ENCODE measurements at regions not wholly inside any gene's neighbourhood (a gene's known extent, or its start where the extent isn't known, plus 50 kb on each side); places are given as distances from the start of the nearest gene placed in this dataset.

DNA sequence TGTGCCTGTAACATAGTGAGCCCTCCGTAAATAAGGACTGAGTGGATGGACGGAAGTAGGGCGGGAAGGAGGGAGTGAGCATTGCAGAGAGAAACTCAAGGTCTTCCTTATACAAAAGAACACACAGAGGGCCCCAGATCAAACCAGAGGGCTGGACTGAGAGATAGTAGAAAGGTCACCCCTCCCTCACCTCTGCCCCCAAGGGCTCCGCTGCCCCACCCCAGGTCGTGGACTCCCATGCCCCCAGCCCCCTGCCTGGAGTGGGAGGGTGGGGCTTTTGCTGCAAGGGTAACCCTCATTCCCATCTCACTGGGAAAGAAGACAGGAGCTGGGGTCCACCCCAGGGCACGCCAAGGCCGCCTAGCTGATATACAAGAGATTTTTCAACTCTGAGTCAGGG lies 157.0 kb downstream of the MN1 start:
- WGBS, result 66% methylated on average over 4 of the region's 7 CpGs

GRCh38 chr22:27647540-27647939 lies 154.0 kb downstream of the MN1 start:
- no peak overlapping the region for H3K9ac ChIP-seq (ENCODE audit: low read length)
- H2BK12ac ChIP-seq (ENCODE audit: low read length in 2 of 2), result no peak overlapping the region
- H3K9me3 ChIP-seq (ENCODE audit: control insufficient read depth, low read length), result peaks cover 4% of the 10 kb centered on the region
- H3K36me3 ChIP-seq (ENCODE audit: control insufficient read depth in 1 of 2, insufficient read depth in 2 of 2, low read depth in 1 of 2, low read length in 2 of 2), result no peaks in the 10 kb centered on the region
- H2AFZ ChIP-seq (ENCODE audit: low read depth, low read length), result no peak overlapping the region
- H4K8ac ChIP-seq (ENCODE audit: low read length), result no peak overlapping the region
- no peak overlapping the region for H3K27ac ChIP-seq (ENCODE audit: low read length, poor library complexity, severe bottlenecking)
- no peaks in the 10 kb centered on the region for H3K79me1 ChIP-seq (replicated peaks; ENCODE audit: low read length, poor library complexity, severe bottlenecking)
- no peak overlapping the region for H4K91ac ChIP-seq (ENCODE audit: low read length)
- H3K4me1 ChIP-seq (ENCODE audit: control insufficient read depth, insufficient read depth, low read depth, low read length), result peaks cover 6% of the 10 kb centered on the region
- H3K4me3 ChIP-seq (ENCODE audit: insufficient read depth in 1 of 2, low read depth in 1 of 2, low read length in 2 of 2), result no peak overlapping the region
- 86% methylated on average over 2 of the region's 3 CpGs for WGBS
- H2BK5ac ChIP-seq (ENCODE audit: low read depth, low read length, poor library complexity, severe bottlenecking), result no peak overlapping the region
- peaks cover 4 to 30% of the 10 kb centered on the region in 2 experiments for H3K27me3 ChIP-seq (ENCODE audit: control insufficient read depth in 1 of 2, insufficient read depth in 1 of 2, low read length in 2 of 2)
- H2BK120ac ChIP-seq (ENCODE audit: low read depth, low read length), result no peak overlapping the region
- H2BK15ac ChIP-seq (ENCODE audit: low read depth, poor library complexity, severe bottlenecking), result no peak overlapping the region
- no peak overlapping the region for H3K4ac ChIP-seq (ENCODE audit: low read depth in 1 of 2, low read length in 2 of 2)
- no peak overlapping the region for H3K14ac ChIP-seq (ENCODE audit: low read length in 2 of 2)
- no peak overlapping the region for H3K23ac ChIP-seq (ENCODE audit: low read length in 2 of 2)
- DNase-seq, result no peak
- no peak overlapping the region for H3K18ac ChIP-seq (ENCODE audit: low read depth in 1 of 2, low read length in 2 of 2)
- no peak overlapping the region for H3K4me2 ChIP-seq (ENCODE audit: low read length, poor library complexity, severe bottlenecking)
- no peak overlapping the region for H2AK5ac ChIP-seq (ENCODE audit: low read length, severe bottlenecking)

More for the DNA sequence above, 157.0 kb downstream of the MN1 start:
- Histone ChIP-seq H3K27ac (ENCODE audit: low read length, poor library complexity, severe bottlenecking) (no peak overlapping the region), H3K9ac (ENCODE audit: low read length) (no peak overlapping the region), H2BK5ac (ENCODE audit: low read depth, low read length, poor library complexity, severe bottlenecking) (no peak overlapping the region), H4K8ac (ENCODE audit: low read length) (no peak overlapping the region), H3K79me1 (replicated peaks; ENCODE audit: low read length, poor library complexity, severe bottlenecking) (no peaks in the 10 kb centered on the region), H3K4me2 (ENCODE audit: low read length, poor library complexity, severe bottlenecking) (no peak overlapping the region), H2BK12ac (ENCODE audit: low read length in 2 of 2) (no peak overlapping the region), H3K9me3 (ENCODE audit: control insufficient read depth, low read length) (peaks cover 4% of the 10 kb centered on the region), H3K18ac (ENCODE audit: low read depth in 1 of 2, low read length in 2 of 2) (no peak overlapping the region), H3K14ac (ENCODE audit: low read length in 2 of 2) (no peak overlapping the region), H3K4me3 (ENCODE audit: insufficient read depth in 1 of 2, low read depth in 1 of 2, low read length in 2 of 2) (no peak overlapping the region), H3K36me3 (ENCODE audit: control insufficient read depth in 1 of 2, insufficient read depth in 2 of 2, low read depth in 1 of 2, low read length in 2 of 2) (no peaks in the 10 kb centered on the region), H2AFZ (ENCODE audit: low read depth, low read length) (no peak overlapping the region), H3K23ac (ENCODE audit: low read length in 2 of 2) (no peak overlapping the region), H3K27me3 (ENCODE audit: control insufficient read depth in 1 of 2, insufficient read depth in 1 of 2, low read length in 2 of 2) (peaks cover 4 to 30% of the 10 kb centered on the region in 2 experiments), H3K4me1 (ENCODE audit: control insufficient read depth, insufficient read depth, low read depth, low read length) (peaks cover 7% of the 10 kb centered on the region), H2BK15ac (ENCODE audit: low read depth, poor library complexity, severe bottlenecking) (no peak overlapping the region), H4K91ac (ENCODE audit: low read length) (no peak overlapping the region), H3K4ac (ENCODE audit: low read depth in 1 of 2, low read length in 2 of 2) (no peak overlapping the region), H2AK5ac (ENCODE audit: low read length, severe bottlenecking) (no peak overlapping the region), H2BK120ac (ENCODE audit: low read depth, low read length) (no peak overlapping the region)
- no peak for DNase-seq

- no peak overlapping the region for H2BK15ac ChIP-seq (ENCODE audit: low read depth, poor library complexity, severe bottlenecking)
These were observed 153.5 kb downstream of the MN1 start for GRCh38 chr22:27648074-27648473.

DNA sequence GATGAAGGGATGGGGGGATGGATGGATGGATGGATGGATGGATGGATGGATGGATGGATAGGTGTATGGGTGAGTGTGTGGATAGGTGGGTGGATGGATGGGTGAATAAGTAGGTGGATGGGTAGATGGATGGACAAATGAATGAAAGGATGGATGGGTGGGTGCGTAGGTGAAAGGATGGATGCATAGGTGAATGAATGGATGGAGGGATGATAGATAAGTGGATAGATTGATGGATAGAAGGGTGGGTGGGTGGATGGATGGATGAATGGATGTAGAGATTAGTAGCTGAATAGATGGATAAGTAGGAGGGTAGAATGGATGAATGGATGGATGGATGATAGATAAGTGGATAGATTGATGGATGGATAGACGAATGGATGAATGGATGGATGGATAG lies 152.7 kb downstream of the MN1 start:
- Histone ChIP-seq H2AK5ac (ENCODE audit: low read length, severe bottlenecking) (no peak overlapping the region), H4K8ac (ENCODE audit: low read length) (no peak overlapping the region), H2BK15ac (ENCODE audit: low read depth, poor library complexity, severe bottlenecking) (no peak overlapping the region), H2BK5ac (ENCODE audit: low read depth, low read length, poor library complexity, severe bottlenecking) (no peak overlapping the region), H3K9ac (ENCODE audit: low read length) (no peak overlapping the region), H3K4me2 (ENCODE audit: low read length, poor library complexity, severe bottlenecking) (no peak overlapping the region), H2AFZ (ENCODE audit: low read depth, low read length) (no peak overlapping the region), H3K18ac (ENCODE audit: low read depth in 1 of 2, low read length in 2 of 2) (no peak overlapping the region), H3K79me1 (replicated peaks; ENCODE audit: low read length, poor library complexity, severe bottlenecking) (no peaks in the 10 kb centered on the region), H3K4me3 (ENCODE audit: insufficient read depth in 1 of 2, low read depth in 1 of 2, low read length in 2 of 2) (no peak overlapping the region), H3K36me3 (ENCODE audit: control insufficient read depth in 1 of 2, insufficient read depth in 2 of 2, low read depth in 1 of 2, low read length in 2 of 2) (no peaks in the 10 kb centered on the region), H4K91ac (ENCODE audit: low read length) (no peak overlapping the region), H3K9me3 (ENCODE audit: control insufficient read depth, low read length) (peaks cover 4% of the 10 kb centered on the region), H3K4me1 (ENCODE audit: control insufficient read depth, insufficient read depth, low read depth, low read length) (peaks cover 6% of the 10 kb centered on the region), H3K27me3 (ENCODE audit: control insufficient read depth in 1 of 2, insufficient read depth in 1 of 2, low read length in 2 of 2) (peaks cover 4 to 20% of the 10 kb centered on the region in 2 experiments), H3K4ac (ENCODE audit: low read depth in 1 of 2, low read length in 2 of 2) (no peak overlapping the region), H3K14ac (ENCODE audit: low read length in 2 of 2) (no peak overlapping the region), H3K23ac (ENCODE audit: low read length in 2 of 2) (no peak overlapping the region), H2BK120ac (ENCODE audit: low read depth, low read length) (no peak overlapping the region), H3K27ac (ENCODE audit: low read length, poor library complexity, severe bottlenecking) (no peak overlapping the region), H2BK12ac (ENCODE audit: low read length in 2 of 2) (no peak overlapping the region)
- 95% methylated on average over 2 of the region's 2 CpGs for WGBS
- no peak for DNase-seq

More at GRCh38 chr22:27648074-27648473, 153.5 kb downstream of the MN1 start:
- Histone ChIP-seq H3K79me1 (replicated peaks; ENCODE audit: low read length, poor library complexity, severe bottlenecking) (no peaks in the 10 kb centered on the region), H3K23ac (ENCODE audit: low read length in 2 of 2) (no peak overlapping the region), H3K4me1 (ENCODE audit: control insufficient read depth, insufficient read depth, low read depth, low read length) (peaks cover 6% of the 10 kb centered on the region), H3K4ac (ENCODE audit: low read depth in 1 of 2, low read length in 2 of 2) (no peak overlapping the region), H2BK12ac (ENCODE audit: low read length in 2 of 2) (no peak overlapping the region), H3K9ac (ENCODE audit: low read length) (no peak overlapping the region), H2AK5ac (ENCODE audit: low read length, severe bottlenecking) (no peak overlapping the region), H3K14ac (ENCODE audit: low read length in 2 of 2) (no peak overlapping the region), H3K27me3 (ENCODE audit: control insufficient read depth in 1 of 2, insufficient read depth in 1 of 2, low read length in 2 of 2) (peaks cover 4 to 27% of the 10 kb centered on the region in 2 experiments), H3K27ac (ENCODE audit: low read length, poor library complexity, severe bottlenecking) (no peak overlapping the region), H3K4me3 (ENCODE audit: insufficient read depth in 1 of 2, low read depth in 1 of 2, low read length in 2 of 2) (no peak overlapping the region), H3K36me3 (ENCODE audit: control insufficient read depth in 1 of 2, insufficient read depth in 2 of 2, low read depth in 1 of 2, low read length in 2 of 2) (no peaks in the 10 kb centered on the region), H4K91ac (ENCODE audit: low read length) (no peak overlapping the region), H3K9me3 (ENCODE audit: control insufficient read depth, low read length) (peaks cover 4% of the 10 kb centered on the region), H4K8ac (ENCODE audit: low read length) (no peak overlapping the region), H3K4me2 (ENCODE audit: low read length, poor library complexity, severe bottlenecking) (no peak overlapping the region), H2BK5ac (ENCODE audit: low read depth, low read length, poor library complexity, severe bottlenecking) (no peak overlapping the region), H3K18ac (ENCODE audit: low read depth in 1 of 2, low read length in 2 of 2) (no peak overlapping the region), H2BK120ac (ENCODE audit: low read depth, low read length) (no peak overlapping the region), H2AFZ (ENCODE audit: low read depth, low read length) (no peak overlapping the region)
- DNase-seq, result no peak
- WGBS, result 100% methylated on average over 3 of the region's 3 CpGs
